CD1c-positive myeloid dendritic cell (primary cell): ENCODE measurements at regions not wholly inside any gene's neighbourhood (a gene's known extent, or its start where the extent isn't known, plus 50 kb on each side); places are given as distances from the start of the nearest gene placed in this dataset.

Experiments used
- DNase-seq: peaks from one replicate; pipeline ENCODE4 v3.0.0-alpha.2; 2016; ENCODE audit errors: extremely low spot score

- peak; percentile 38 for DNase-seq
Measured at GRCh38 chr2:207236156-207236935, 70.6 kb upstream of the KLF7 start.

- peak; percentile 82 for DNase-seq
Measured at GRCh38 chr2:207238831-207239701, 73.3 kb upstream of the KLF7 start.

GRCh38 chr2:207239754-207240494 lies 74.2 kb upstream of the KLF7 start:
- DNase-seq = no peak

DNA sequence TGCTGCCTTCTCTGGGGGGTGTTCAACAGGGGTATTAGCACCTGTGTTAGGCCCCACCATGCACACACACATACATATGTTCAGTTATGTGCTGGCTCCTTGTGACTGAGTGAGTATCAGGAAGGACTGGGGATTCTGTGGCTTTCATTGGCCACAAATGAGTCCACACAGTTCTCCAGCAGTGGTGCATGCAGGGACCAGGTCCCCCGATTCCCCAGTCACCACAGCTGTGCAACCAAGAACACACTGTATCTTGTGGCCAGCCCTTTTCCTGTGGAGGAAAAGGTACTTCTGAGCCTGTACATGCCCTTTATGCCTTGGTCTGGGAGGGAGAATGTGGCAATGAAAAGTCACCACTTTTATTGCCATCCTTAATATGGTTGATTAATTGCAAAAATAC lies 74.9 kb upstream of the KLF7 start:
- DNase-seq = no peak

- DNase-seq = no peak
Measured at GRCh38 chr2:207241198-207241597, 75.5 kb upstream of the KLF7 start.

DNA sequence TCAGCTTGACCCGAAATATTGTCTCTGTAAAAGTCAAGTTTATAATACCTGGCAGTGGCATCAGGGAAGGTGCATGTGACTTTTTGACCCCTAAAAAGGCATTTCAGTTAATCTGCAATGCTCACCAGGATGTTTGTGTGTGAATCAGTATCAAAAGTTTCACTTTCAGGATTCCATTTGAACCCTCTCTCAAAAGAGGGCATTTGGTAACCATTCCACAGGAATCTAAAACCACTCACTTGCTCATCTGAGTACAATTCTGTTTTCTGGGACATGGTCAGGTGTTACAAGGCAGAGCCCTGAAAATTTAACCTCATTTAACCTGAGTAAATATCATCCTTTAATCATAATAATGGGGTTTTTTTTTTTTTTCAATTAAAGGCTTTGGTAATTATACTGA lies 77.9 kb upstream of the KLF7 start:
- DNase-seq = no peak

DNA sequence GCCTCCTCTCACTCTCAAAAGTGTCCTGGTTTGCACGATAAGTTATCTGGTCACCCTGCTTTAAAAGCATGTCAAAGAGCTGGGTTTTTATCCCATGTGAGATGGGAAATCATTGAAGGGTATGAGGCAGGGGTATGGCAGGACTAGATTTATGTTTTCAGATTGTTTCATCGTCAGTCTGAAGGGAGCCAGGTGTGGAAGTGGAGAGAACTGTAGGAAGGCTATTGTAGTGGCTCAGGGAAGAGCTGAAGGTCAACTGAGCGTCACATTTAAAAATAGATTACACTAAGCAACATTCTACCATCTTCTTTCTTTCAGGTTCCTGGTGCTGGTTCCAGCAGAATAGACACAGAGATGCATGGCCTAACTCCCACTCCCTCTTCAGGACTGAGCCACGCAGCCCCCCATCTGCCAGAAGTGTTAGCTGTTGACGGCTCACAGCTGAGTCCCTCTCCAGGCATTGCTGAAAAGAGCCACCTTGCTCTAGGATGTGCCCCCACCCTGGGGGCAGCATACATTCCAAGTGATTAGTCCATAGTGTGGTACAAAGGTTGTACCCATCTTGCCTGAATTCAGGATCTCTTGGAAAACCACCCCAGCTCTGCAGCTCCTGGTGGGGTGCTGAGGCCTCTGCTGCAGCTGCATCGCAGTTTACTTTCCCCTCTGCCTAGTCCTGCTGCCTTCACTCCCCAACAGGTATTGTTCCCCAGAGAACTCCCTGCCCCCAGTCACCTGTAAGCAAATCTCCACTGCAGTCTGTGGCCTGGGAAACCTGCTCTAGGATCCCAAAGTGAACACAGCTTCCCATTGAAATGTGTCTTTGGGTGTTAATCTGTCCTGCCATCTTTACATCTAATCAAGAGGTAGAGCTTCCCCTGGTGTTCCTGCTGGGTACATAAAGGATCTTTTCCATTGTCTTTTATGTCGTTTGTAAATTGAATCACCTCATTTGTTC lies 79.5 kb upstream of the KLF7 start:
- no peak for DNase-seq

DNA sequence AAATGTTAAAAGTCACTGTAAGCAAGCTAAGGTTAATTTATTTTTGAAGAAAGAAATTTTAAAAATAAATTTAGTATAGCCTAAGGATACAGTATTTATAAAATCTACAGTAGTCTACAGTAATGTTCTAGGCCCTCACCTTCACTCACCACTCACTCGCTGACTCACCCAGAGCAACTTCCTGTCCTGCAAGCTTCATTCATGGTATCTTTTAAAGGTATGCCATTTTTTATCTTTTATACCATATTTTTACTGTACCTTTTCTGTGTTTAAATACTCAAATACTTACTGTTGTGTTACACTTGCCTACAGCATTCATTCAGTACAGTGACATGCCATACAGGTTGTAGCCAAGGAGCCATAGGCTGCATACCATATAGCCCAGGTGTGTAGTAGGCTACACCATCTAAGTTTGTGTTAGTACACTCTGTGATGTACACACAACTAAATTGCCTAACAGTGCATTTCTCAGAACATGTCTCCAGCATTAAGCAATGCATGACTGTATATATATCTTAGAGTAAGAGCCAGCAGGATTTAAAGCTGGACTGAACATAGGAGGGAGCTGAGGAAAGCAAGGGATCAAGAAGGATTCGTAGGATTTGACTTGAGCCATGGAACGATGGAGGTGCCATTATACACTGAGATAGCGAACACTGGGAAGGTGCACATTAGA lies 83.1 kb upstream of the KLF7 start:
- DNase-seq = no peak

DNA sequence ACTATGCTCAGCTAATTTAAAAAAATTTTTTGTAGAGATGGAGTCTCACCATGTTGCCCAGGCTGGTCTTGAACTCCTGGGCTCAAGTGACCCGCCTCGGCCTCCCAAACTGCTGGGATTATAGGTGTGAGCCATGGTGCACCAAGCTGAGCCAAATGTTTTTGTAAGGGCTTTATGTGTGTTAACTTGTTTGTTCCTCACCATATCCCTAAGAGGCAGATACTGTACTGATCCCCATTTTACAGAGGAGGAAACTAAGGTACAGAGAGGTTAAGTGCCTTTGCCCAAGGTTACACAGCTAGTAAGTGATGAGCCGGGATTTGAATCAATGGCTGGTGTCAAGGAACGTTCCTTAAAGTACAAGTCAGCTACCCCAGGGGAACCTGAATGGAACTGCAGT lies 85.3 kb upstream of the KLF7 start:
- DNase-seq = no peak

DNA sequence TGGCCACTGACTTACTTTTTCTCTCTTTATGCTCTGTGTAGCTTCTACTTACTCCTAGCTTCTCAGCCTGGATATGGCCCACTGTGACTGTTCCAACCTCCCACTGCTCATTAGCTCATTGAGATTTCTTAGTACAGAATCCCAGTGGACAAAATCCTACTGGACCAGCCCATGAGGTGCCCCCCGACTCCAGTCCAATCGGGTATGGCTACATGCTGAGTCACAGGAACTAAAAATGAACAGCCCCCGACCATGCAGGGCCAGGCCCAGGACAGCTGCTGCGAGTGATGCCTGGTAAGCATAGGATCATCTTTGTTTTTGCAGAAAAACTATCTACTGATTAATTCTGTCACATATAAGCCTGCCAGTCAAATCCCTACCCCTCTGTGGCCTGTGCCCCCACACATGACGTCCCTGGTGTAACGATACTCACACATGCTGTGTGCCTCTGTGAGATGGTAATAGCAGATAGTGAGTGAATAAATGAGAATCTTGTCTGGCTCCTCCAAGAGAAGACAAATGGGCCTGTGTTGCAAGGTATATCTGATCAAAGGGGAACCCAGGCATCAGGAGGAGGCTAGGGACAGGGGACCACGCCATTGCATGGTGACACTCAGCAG lies 85.9 kb upstream of the KLF7 start:
- DNase-seq = no peak

- DNase-seq = no peak
Measured at GRCh38 chr2:207252416-207252815, 86.7 kb upstream of the KLF7 start.

DNA sequence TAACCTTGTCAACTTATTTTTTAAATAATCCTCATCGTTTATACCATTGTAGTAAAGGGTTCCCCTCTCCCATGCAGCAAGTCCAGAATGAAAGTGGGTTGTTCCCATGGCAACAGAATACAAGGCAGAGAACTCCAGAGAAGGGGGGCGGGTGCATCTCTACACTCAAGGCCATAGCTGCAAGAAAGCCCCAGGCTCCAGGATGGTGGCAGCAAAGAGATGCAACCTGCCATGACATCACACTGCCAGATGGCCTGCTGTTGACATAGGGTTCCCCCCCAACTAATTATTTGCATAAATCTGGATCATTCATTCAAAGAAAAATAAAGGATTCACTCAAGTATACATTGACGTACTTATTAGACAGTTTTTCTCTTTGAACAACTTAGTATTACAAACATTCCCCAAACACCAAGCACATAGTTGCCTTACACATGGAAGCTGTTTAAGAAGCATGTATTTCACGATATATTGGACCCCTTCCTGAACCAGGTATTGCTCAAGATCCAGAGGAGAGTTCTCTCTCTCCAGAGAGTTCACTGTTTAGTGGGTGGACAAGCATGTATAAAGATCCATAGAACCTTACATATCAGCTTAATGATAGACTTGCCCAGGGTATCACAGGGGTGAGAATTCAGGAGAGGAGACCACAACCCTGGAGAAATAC lies 87.4 kb upstream of the KLF7 start:
- DNase-seq = no peak

- DNase-seq = no peak
Measured at GRCh38 chr2:207253666-207254345, 88.1 kb upstream of the KLF7 start.

GRCh38 chr2:207254591-207255464 lies 89.1 kb upstream of the KLF7 start:
- DNase-seq = peak; percentile 75

DNA sequence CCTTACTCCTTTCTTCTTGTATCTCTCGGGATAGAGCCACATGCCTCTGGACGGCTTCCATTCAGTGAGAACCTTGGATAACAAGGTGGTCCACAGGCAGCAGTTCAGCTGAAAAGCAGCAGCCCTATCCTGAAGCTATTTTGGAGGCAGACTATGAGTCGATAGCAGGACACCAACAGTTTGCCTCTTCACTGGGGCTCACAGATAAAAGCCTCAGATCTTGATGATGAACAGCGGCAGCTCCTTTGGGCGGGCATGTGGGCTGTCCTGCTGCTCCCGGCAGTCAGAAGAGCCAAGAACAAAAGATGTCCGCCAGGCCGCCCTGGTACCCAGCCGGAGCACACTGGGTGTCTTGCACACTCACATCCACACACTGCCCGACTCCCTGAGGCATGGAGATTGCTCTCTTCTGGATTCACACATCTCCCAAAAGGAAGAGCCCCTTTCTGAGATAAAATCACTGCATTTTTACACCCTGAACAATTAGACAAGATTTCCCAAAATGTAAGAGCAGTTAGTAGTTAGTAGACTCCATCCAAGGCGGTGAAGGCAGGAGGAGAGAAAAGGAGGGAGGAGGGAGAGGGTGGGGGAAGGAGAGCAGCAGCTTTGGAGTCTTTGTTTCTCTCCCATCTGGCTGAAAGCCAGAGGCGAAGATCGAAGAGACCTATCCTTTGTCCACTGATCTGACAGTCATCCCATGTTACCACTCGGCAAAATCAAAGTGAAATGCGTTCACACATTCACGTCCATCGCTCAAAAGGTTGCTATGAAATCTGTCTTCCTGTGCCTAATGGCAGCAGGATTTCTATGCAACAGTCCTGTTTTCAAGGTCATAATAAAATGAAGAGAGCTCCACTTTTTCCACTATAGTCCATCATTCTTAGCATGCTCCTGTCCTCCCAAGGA lies 90.1 kb upstream of the KLF7 start:
- no peak for DNase-seq

DNA sequence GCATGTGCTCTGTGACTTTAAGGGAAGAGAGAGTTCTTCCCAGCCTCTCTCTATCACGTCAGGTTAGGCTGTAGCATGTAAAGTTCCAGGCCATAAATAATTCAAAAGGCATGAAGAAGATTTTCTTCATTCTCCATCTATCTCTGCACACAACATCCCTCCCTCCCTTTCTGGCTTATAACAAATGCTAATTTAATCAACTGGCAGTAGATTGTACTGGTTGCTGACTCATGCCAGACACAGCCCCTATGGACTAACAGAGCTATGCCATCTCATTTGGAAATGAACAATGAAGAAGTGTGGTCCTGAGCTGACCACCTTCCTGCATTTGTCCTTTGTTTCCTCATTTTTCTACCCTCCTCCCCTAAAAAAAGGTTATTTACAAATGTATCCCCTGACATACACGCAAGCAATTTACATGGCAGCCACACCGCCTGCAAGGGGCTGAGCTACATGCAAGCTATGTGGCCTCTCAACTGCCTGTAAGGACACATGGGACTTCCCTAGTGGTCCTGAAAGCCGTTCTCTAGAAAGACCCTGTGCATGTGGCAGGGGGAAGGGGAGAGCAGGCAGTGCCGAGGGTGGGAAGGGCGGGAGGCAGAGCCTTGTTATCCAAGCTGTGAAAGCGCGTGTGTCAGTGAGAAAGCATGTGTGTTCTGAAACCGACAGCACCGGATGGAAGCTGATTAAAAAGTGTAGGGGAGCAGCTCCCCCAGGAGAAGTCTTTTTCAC lies 90.9 kb upstream of the KLF7 start:
- peak; percentile 9 for DNase-seq
